NCI-H1930 (cell line): ENCODE measurements at regions not wholly inside any gene's neighbourhood (a gene's known extent, or its start where the extent isn't known, plus 50 kb on each side); places are given as distances from the start of the nearest gene placed in this dataset.
"Not testable (repeated sequence)": the region's sequence is repeated elsewhere in the genome, so short reads cannot be mapped to it uniquely, and the experiment has no call there.

Experiments
- DNase-seq, 2 experiments: peaks; one replicate each; lab custom pipeline; 2025; lab: John Stamatoyannopoulos, UW

DNA sequence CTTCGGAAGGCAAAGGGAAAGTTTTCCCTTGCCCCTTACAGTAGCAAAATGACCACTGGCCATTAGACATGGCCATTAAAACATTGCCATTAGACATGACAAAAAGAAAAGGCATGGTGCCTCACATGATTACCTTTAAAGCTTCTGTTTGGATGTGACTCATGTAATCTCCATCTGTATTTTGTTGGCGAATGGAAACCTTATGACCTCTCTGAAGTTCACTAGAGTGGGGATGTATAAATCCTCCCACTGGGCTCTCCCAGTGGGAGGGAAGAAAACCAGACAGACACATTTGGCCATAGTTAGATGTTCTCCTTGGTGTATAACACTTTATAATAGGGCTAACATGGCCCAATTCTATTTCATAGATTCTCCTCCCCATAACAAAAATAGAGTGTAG is 152.6 kb downstream of the MAGEB17 start:
- DNase-seq: no peak

DNA sequence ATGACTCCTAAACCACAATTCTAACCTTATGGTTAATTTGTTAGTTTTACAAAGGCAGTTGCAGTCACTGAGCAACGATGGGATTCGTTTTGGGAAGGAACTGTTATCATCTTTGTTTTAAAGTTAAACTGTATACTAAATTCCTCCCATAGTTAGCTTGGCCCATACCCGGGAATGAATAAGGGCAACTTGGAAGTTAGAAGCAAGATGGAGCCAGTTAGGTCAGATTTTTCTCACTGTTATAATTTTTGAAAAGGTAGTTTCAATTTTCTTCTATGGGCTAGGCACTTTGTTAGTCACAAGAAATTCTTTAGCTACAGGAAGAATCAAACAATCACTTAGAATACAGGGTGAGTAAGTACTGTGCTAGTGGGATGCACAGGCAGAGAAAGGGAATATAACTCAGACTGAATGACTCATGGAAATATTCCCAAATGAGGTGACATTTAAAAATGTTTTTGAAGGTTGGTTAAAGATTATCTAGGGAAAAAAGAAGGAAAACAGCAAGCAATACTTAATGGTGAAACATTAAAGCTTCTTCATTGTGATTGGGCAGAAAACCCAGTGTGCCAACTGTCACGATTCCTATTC is 153.6 kb downstream of the MAGEB17 start:
- DNase-seq: no peak

DNA sequence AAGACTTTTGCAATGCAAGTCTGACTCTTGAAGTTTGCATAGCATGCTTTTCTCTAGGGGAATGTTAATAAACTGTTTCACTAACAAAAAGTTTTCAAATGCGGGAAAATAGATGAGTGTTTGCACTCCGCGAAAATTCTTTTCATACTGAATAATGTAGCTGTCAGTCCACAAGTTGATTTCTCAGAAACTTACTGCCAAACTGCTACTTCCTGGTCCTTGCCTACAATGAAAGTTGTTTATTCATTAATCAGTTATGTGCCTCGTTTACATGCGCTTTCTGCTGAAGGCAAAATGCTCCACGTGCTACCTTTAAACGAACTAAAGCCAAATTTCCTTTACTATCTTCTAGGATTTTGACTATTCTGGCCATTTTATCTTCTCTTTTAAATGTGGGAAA is 166.2 kb downstream of the MAGEB17 start:
- no peak for DNase-seq

DNA sequence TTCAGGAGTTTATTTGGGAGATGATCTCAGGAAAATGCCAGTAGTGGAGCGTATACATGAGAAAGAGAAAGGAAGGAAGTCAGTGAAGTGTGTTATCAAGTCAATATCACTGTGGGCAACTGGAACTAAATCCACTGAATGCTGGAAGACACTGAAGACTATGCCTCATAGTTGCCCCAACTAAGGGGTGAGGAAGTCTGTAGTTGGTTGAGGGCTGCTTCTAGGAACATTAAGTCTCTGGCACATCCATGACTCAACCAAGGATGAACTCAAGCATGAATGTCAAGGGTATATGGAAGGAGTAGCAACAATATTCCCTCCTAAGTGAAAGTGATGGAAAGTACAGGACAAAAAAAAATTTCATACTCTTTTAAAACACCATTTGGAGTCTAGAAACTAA is 167.9 kb downstream of the MAGEB17 start:
- no peak for DNase-seq

DNA sequence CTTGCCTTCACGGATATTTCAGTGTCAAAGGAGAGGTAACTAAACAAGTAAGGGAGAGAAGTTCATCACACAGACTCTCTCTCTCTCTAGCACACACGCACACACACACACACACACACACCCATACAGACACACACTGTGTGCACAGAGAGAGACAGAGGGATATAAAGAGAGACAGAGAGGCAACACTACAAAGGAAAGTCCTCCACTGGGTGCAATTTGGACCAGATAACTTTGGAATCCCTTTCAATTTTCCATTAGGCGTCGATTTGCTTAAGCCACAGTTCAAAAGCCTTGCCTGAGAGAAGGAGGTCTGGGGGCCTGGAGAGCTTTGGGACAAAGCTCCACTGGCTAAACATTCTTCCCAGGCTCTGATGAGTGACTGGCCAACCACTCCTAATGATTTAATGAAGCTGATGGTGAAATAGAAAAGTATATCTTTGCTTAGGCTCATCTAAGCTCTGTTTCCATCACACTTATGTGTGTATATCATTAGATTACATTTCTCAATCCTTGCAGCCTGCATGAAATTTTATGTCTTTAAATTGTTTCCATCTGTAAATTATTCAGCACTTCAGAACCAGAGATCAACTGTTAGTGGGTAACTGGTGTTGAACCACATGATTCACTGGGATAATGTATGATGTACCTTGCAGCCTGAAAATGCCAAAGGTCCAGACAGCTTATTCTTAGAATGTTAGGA is 180.8 kb downstream of the MAGEB17 start:
- DNase-seq: no peak

GRCh38 chrX:16357902-16358301 is 190.6 kb downstream of the MAGEB17 start:
- no peak for DNase-seq

DNA sequence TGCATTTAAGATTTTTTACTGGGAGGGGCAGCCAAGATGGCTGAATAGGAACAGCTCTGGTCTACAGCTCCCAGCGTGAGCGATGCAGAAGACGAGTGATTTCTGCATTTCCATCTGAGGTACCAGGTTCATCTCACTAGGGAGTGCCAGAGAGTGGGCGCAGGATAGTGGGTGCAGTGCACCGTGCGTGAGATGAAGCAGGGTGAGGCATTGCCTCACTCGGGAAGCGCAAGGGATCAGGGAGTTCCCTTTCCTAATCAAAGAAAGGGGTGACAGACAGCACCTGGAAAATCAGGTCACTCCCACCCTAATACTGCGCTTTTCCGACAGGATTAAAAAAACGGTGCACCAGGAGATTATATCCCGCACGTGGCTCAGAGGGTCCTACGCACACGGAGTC is 192.8 kb downstream of the MAGEB17 start:
- DNase-seq: not testable (repeated sequence)

DNA sequence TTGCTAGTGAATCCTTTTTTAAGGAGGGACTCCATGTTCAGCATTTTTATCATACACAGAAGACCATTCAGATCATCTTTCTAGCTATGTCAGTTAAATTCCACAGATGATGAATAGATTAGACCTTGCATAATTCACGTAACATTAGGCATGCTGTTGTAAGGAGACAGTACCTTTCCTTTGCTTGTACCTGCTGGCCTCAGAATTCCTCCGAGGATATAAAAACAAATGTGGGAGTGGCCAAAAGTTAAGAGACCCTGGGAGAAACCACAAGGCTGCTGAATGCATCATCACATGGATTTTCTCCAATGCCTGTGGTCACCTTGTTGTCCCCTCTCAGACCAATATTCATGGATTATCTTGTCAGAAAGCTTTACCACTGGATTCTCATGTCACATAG is 201.4 kb downstream of the MAGEB17 start:
- no peak for DNase-seq

- no peak for DNase-seq
Observed at GRCh38 chrX:16376056-16376455, 208.8 kb downstream of the MAGEB17 start.

DNA sequence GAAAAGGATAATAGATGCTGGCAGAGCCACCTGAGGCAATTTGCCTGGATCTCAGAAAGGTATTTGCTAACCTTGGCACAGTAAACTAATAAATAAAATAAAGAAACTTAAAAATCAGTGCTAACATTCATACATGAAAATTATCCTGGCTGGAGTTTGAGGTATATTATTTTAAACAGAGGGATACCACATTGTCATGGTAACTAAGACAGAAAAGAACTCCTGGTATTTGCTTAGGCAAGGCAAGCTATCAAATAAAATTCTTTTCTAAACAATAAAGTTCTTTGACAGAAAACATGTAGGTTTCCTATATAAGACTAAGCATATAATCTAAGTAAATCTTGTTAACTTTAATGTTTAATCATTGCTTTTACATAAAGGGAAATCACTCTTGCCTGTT is 218.8 kb downstream of the MAGEB17 start:
- DNase-seq: no peak

DNA sequence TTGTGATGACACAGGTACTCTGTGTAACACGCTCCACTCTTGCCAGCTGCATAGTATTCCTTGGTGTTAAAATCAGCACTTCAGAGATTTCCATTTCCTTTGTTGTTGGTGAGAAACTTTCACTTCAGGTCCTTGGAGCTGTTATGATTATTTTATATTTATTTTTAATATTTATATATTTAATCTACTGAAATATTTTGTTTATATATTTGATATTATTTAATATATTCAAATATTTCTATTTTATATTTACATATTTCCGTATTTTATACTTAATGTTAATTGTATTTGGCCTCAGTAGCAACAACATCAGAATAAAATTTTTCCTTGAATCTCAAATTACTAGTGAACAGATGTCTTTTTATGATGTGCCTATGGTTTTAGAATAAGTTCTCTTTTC is 225.3 kb downstream of the MAGEB17 start:
- no peak for DNase-seq

- DNase-seq: no peak
Observed at GRCh38 chrX:16394290-16394689, 227.0 kb downstream of the MAGEB17 start.

DNA sequence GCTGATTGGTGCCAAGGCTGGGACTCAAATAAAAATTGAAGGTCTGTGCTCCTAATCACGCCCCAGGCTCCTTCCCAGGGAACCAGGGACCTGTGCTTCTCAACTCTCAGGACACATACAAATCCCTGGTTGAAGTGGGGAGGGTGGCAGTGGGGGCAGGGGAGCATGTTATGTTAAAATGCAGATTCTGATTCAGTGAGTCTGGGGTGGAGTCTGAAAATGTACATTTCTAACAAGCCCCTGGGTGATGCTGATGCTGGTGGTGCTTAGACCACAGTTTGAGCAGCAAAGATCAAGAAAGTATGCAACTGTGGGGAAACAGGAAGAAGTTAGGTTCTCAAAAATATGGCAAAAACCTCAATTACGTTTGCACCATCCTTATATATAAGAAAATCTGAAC is 236.5 kb downstream of the MAGEB17 start:
- no peak for DNase-seq

- DNase-seq: no peak
Observed at GRCh38 chrX:16416588-16416987, 233.4 kb upstream of the S100G start.

DNA sequence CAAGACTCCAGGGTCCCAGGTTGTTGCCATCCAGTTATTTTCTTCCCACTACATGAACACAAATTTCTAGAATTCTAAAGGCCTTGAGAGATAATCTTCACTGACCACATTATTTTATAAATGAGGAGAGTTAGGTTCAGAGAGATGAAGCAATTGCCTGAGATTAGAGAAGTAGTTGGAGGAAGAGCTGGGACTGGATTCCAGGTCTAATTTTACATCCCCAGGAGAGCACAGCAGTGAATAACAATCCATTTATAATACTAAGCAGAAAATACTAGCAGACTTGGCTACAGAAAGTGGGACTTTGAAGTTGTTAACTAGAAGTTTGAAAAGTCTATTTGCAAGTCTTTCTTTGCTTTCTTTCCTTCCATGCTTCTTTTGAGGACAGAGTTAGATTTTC is 231.3 kb upstream of the S100G start:
- DNase-seq: no peak

- DNase-seq: no peak
Observed at GRCh38 chrX:16427668-16428067, 222.3 kb upstream of the S100G start.

DNA sequence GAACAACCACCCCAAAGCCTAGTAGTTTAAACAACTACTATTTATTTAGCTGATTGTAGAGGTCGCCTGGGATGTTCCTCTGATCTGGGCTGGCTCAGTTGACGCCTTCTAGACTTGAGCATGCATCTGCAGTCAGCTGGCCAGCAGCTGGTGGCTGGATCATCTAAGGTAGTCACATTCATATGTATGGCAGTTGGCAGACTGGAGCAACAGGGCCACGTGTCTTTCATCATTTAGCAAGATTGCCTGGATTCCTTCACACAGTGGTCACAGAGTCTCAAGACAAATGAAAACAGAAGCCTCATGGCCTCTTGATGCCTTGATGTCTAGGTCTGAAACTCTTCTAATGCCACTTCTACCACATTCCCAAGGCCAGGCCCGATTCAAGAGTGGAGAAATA is 220.6 kb upstream of the S100G start:
- no peak for DNase-seq

DNA sequence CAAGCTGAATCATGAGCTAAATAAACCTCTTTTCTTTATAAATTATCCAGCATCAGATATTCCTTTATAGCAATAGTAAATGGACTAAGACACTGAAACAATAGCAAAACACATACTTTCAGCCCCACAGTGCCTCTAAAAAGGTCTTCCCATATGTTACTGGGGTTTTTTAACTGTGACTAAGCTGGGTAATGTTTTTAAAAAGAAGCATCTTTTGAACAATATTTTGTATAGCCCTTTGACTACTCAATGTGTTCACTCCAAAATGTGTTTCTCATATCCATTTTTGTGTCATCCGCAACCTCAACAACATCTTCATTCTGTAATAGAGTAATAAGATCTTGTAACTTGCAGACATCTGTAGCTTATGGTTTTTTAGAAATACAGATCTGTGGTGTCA is 218.7 kb upstream of the S100G start:
- no peak for DNase-seq

- DNase-seq: no peak
Observed at GRCh38 chrX:16433021-16433420, 216.9 kb upstream of the S100G start.

- no peak for DNase-seq
Observed at GRCh38 chrX:16435399-16435986, 214.5 kb upstream of the S100G start.

GRCh38 chrX:16436348-16437188 is 213.4 kb upstream of the S100G start:
- DNase-seq: peak; percentile 22 to 54

- DNase-seq: no peak
Observed at GRCh38 chrX:16440446-16440845, 209.5 kb upstream of the S100G start.

DNA sequence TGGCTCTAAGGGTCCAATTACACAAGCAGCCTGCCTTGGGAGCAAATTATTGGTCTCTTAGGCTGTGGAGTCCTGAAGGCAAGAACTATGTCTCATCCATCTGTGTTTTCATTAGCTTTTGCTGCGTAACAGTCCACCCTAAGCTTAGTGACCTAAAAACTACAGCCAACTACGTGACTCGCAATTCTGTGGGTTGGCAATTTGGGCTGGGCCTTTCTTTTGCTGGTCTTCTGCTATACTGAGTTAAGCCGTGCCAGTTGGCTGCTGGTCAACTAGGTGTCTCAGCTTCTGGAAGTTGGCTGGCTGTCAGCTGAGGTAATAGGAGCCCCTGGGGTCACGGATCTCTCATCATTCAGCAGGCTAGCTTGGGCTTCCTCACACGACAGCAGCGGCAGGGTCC is 205.6 kb upstream of the S100G start:
- DNase-seq: no peak
